Trophoblast cell (in vitro differentiated cells and primary cell): ENCODE measurements at regions not wholly inside any gene's neighbourhood (a gene's known extent, or its start where the extent isn't known, plus 50 kb on each side); places are given as distances from the start of the nearest gene placed in this dataset.

Source experiments
- DNase-seq, 2 donors: peaks; one replicate each; pipeline ENCODE4 v3.0.0-alpha.2; 2016
- H2AFZ ChIP-seq: 2 replicates; pipeline ENCODE4 v1.6.1; 2013; ENCODE audit warnings: low read length, moderate library complexity, mild to moderate bottlenecking; ENCODE audit not compliant: insufficient read depth, poor library complexity
- H2AK5ac ChIP-seq: 2 replicates; pipeline ENCODE4 v1.6.1; 2013; ENCODE audit warnings: mild to moderate bottlenecking, low read length
- H2BK120ac ChIP-seq: 2 replicates; pipeline ENCODE4 v1.6.1; 2013; ENCODE audit warnings: low read length, mild to moderate bottlenecking, moderate library complexity; ENCODE audit not compliant: insufficient read depth, poor library complexity
- H2BK12ac ChIP-seq: 2 replicates; pipeline ENCODE4 v1.6.1; 2013; ENCODE audit warnings: mild to moderate bottlenecking, low read length, moderate library complexity
- H2BK5ac ChIP-seq: 2 replicates; pipeline ENCODE4 v1.6.1; 2013; ENCODE audit warnings: low read length, low read depth, moderate library complexity, mild to moderate bottlenecking; ENCODE audit not compliant: poor library complexity
- H3K14ac ChIP-seq: 2 replicates; pipeline ENCODE4 v1.6.1; 2013; ENCODE audit warnings: mild to moderate bottlenecking, low read length
- H3K18ac ChIP-seq: 2 replicates; pipeline ENCODE4 v1.6.1; 2013; ENCODE audit warnings: mild to moderate bottlenecking, low read length
- H3K23ac ChIP-seq: 2 replicates; pipeline ENCODE4 v1.6.1; 2013; ENCODE audit warnings: low read length
- H3K27ac ChIP-seq: 2 replicates; pipeline ENCODE4 v1.5.1; 2013; ENCODE audit warnings: low read depth, mild to moderate bottlenecking, inconsistent platforms, low read length, moderate library complexity
- H3K27me3 ChIP-seq: 2 replicates; pipeline ENCODE4 v1.6.1; 2013; ENCODE audit warnings: inconsistent platforms, mild to moderate bottlenecking, low read length, moderate library complexity; ENCODE audit not compliant: insufficient read depth
- H3K36me3 ChIP-seq, 2 experiments: 1 replicate in 1 of 2; 2 replicates in 1 of 2; pipeline ENCODE4 v1.6.1; 2013; ENCODE audit warnings: low read length in 2 of 2, mild to moderate bottlenecking in 2 of 2, moderate library complexity in 1 of 2; ENCODE audit not compliant: insufficient read depth in 2 of 2, control insufficient read depth in 1 of 2
- H3K4ac ChIP-seq: 2 replicates; pipeline ENCODE4 v1.6.1; 2013; ENCODE audit warnings: low read depth, mild to moderate bottlenecking, low read length, moderate library complexity
- H3K4me1 ChIP-seq, 2 experiments: 1 replicate in 1 of 2; 2 replicates in 1 of 2; pipeline ENCODE4 v1.6.1; 2013; ENCODE audit warnings: low read length in 2 of 2, mild to moderate bottlenecking in 2 of 2, moderate library complexity in 1 of 2; ENCODE audit not compliant: insufficient read depth in 2 of 2, control insufficient read depth in 1 of 2
- H3K4me2 ChIP-seq: 2 replicates; pipeline ENCODE4 v1.6.1; 2013; ENCODE audit warnings: inconsistent platforms, mild to moderate bottlenecking, low read length, moderate library complexity
- H3K4me3 ChIP-seq: 2 replicates; pipeline ENCODE4 v1.5.1; 2013; ENCODE audit warnings: mild to moderate bottlenecking, low read depth, low read length, inconsistent platforms
- H3K79me1 ChIP-seq: one replicate; pipeline ENCODE4 v1.6.1; 2013; ENCODE audit warnings: low read length
- H3K79me2 ChIP-seq: 2 replicates; pipeline ENCODE4 v1.6.1; 2013; ENCODE audit warnings: low read length, mild to moderate bottlenecking; ENCODE audit not compliant: control insufficient read depth, insufficient read depth, poor library complexity
- H3K9ac ChIP-seq: 2 replicates; pipeline ENCODE4 v1.6.1; 2013; ENCODE audit warnings: mild to moderate bottlenecking, low read length
- H3K9me3 ChIP-seq: 2 replicates; pipeline ENCODE4 v1.6.1; 2013; ENCODE audit warnings: low read depth, mild to moderate bottlenecking, control low read depth, inconsistent platforms, low read length; ENCODE audit not compliant: insufficient read depth
- H4K12ac ChIP-seq: 2 replicates; pipeline ENCODE4 v1.6.1; 2013; ENCODE audit warnings: low read depth, mild to moderate bottlenecking, low read length, moderate library complexity
- H4K8ac ChIP-seq: 2 replicates; pipeline ENCODE4 v1.6.1; 2013; ENCODE audit warnings: low read depth, mild to moderate bottlenecking, low read length, moderate library complexity
- H4K91ac ChIP-seq: one replicate; pipeline ENCODE4 v1.6.1; 2013; ENCODE audit warnings: low read depth, mild to moderate bottlenecking, low read length, moderate library complexity
- WGBS: extraction: QIAGEN DNeasy Blood & Tissue Kit; methylation state at CpG from one replicate; pipeline ENCODE4 v1.1.7; 2013; ENCODE audit warnings: missing lambda C conversion rate; ENCODE audit not compliant: insufficient read length, insufficient coverage; ENCODE audit errors: extremely low coverage; 5-methylcytosine and 5-hydroxymethylcytosine counted together

DNA sequence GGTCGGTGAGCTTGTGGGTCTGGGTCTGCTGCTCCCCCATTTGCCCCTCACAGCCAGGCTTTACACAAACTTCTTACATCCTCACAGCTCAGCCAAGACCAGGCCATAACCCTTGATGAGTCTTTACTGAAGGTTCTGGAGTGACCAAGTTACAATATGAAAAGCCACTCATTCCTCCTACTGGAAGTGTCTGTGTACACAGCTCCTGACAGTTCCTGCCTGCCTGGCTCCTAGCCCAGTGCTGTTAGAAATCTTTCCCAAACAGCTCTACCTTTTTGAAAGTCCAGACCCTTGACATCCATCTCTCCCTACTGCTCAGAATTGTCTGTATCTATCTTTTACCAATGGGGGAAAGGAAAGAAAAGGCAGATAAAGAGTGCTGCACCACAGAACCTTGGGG lies 106.9 kb downstream of the PAX1 start:
- DNase-seq: no peak
- no peak overlapping the region for H2BK120ac ChIP-seq

DNA sequence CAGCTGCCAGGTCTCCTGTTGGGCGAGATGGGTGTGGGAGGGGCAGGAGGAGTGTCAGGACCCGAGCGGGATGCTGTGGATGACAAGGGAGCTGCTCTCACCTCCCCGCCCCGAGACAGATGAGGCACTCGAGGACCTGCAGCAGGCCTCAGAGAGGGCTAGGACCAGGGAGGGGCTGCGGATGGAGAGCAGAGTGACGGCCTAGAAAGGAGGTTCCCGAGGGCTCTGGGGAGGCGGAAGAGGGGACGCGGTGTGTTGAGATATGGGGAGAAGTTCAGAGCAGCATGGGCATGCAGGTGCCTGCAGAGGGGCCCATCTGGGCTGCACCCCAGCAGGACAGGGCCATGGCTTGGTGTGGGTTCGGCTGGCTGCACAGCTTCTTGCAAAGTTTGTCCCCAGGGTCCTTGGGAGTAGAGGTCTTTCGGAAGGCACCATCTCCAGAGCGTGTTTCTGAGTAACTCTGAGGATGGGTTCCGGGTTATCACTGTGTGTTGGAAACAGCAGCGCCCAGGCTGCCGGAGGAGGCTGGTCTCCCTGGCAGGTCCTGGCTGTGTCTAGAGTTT lies 104.6 kb downstream of the PAX1 start:
- H3K4ac ChIP-seq: no peak overlapping the region
- no peak overlapping the region for H4K12ac ChIP-seq
- no peak overlapping the region for H2BK120ac ChIP-seq
- no peak overlapping the region for H3K4me3 ChIP-seq
- no peaks in the 10 kb centered on the region for H3K36me3 ChIP-seq
- H3K27me3 ChIP-seq: no peaks in the 10 kb centered on the region
- no peak overlapping the region for H2BK12ac ChIP-seq
- no peaks in the 10 kb centered on the region for H3K4me1 ChIP-seq
- no peak overlapping the region for H4K8ac ChIP-seq
- H3K27ac ChIP-seq: no peak overlapping the region
- WGBS: no CpG with 5 or more reads among the region's 18 CpGs
- H3K14ac ChIP-seq: no peak overlapping the region
- H3K23ac ChIP-seq: no peak overlapping the region
- H3K9me3 ChIP-seq: no peaks in the 10 kb centered on the region
- no peak overlapping the region for H3K4me2 ChIP-seq
- H2AK5ac ChIP-seq: no peak overlapping the region
- H3K9ac ChIP-seq: no peak overlapping the region
- no peaks in the 10 kb centered on the region for H3K79me1 ChIP-seq
- no peaks in the 10 kb centered on the region for H3K79me2 ChIP-seq
- H3K18ac ChIP-seq: no peak overlapping the region
- H2AFZ ChIP-seq: no peak overlapping the region
- H4K91ac ChIP-seq: no peak overlapping the region
- DNase-seq: no peak
- H2BK5ac ChIP-seq: no peak overlapping the region

More for the DNA sequence above, 106.9 kb downstream of the PAX1 start:
- Histone ChIP-seq H3K36me3 (no peaks in the 10 kb centered on the region), H3K23ac (no peak overlapping the region), H3K9me3 (no peaks in the 10 kb centered on the region), H2AK5ac (no peak overlapping the region), H2AFZ (no peak overlapping the region), H3K4me1 (no peaks in the 10 kb centered on the region), H3K9ac (no peak overlapping the region), H3K4me2 (no peak overlapping the region), H4K91ac (no peak overlapping the region), H2BK5ac (no peak overlapping the region), H3K4me3 (no peak overlapping the region), H3K18ac (no peak overlapping the region), H3K27ac (no peak overlapping the region), H4K8ac (no peak overlapping the region), H4K12ac (no peak overlapping the region), H3K79me2 (no peaks in the 10 kb centered on the region), H3K27me3 (no peaks in the 10 kb centered on the region), H3K14ac (no peak overlapping the region), H3K4ac (no peak overlapping the region), H3K79me1 (no peaks in the 10 kb centered on the region), H2BK12ac (no peak overlapping the region)
- no CpG with 5 or more reads among the region's 1 CpG for WGBS

DNA sequence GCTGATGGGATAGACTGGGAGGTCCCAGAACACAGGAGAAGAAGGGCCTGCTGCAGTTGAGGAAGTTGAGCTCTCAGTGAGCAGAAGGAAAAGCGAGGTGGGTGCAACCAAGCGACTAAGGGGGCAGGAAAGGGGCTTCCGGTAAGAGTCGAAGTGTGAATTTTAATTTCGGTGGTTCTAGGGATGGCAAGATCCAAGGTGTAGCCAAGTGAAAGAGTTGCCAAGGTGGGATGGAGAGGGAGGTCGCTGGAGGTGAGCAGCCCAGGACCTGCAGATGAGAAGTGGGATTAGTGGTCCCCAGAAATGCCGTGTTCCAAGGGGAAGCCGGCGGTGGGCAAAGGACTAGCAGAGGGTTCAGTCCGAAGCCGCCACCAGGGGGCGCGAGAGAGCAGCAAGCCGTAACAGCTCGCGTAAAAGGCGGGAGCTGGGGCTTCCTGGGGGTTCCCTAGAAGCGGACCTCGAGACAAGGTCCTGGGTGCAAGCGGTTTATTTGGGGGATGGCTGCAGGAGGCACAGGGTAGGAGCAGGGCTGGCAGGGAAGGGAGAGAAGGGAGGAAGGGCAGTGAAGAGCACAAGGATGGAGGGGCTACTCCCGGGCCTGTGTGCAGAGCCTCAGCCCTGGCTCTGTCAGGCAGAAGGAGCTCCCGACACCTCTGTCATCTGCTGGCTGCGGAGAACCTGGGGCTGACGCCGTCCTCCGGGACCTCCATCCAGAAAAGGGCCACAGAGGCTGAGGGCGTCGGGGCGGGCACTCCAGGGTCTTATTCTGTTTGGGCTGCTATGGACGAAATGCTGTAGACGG lies 103.6 kb downstream of the PAX1 start:
- no peak overlapping the region for H3K4ac ChIP-seq
- H4K8ac ChIP-seq: no peak overlapping the region
- H3K27ac ChIP-seq: no peak overlapping the region
- H4K91ac ChIP-seq: no peak overlapping the region
- H3K79me1 ChIP-seq: no peaks in the 10 kb centered on the region
- no peak overlapping the region for H2AFZ ChIP-seq
- H3K14ac ChIP-seq: no peak overlapping the region
- no peak overlapping the region for H2BK5ac ChIP-seq
- H3K79me2 ChIP-seq: no peaks in the 10 kb centered on the region
- H3K27me3 ChIP-seq: no peaks in the 10 kb centered on the region
- H3K23ac ChIP-seq: no peak overlapping the region
- no peak overlapping the region for H2AK5ac ChIP-seq
- H3K36me3 ChIP-seq: no peaks in the 10 kb centered on the region
- no peak overlapping the region for H3K9ac ChIP-seq
- H2BK120ac ChIP-seq: no peak overlapping the region
- no peaks in the 10 kb centered on the region for H3K4me1 ChIP-seq
- H3K4me3 ChIP-seq: no peak overlapping the region
- no peak overlapping the region for H4K12ac ChIP-seq
- H3K18ac ChIP-seq: no peak overlapping the region
- H2BK12ac ChIP-seq: no peak overlapping the region
- peaks cover 1% of the 10 kb centered on the region for H3K9me3 ChIP-seq
- no peak overlapping the region for H3K4me2 ChIP-seq
- DNase-seq: peak; percentile 8 to 50
- no CpG with 5 or more reads among the region's 31 CpGs for WGBS

DNA sequence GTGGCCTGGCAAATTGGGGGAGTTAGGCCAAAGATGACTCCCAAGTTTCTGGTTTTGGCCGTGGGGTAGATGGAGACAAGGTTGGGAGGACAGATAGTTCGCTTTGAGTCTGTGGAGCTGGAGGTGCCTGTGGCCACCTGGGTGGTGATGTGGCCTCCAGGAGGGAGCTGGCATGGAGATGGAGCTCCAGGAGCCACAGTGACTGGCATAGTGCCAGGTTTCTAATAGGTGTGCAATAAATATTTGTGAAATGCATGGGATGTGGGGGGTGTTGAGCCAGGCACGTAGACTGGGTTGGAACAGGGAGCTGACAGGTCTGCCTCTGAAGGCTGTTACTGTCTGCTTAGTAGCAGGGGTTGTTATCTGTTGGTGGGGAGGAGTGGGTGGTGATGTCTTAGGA lies 102.7 kb downstream of the PAX1 start:
- no peaks in the 10 kb centered on the region for H3K4me1 ChIP-seq
- no peak overlapping the region for H3K14ac ChIP-seq
- H3K27me3 ChIP-seq: no peaks in the 10 kb centered on the region
- H3K4me2 ChIP-seq: no peak overlapping the region
- no peak overlapping the region for H4K12ac ChIP-seq
- no peak overlapping the region for H4K8ac ChIP-seq
- H2AFZ ChIP-seq: no peak overlapping the region
- no peak overlapping the region for H3K4me3 ChIP-seq
- H3K4ac ChIP-seq: no peak overlapping the region
- H3K36me3 ChIP-seq: no peaks in the 10 kb centered on the region
- no peak overlapping the region for H2BK5ac ChIP-seq
- no peak overlapping the region for H3K27ac ChIP-seq
- H3K23ac ChIP-seq: no peak overlapping the region
- DNase-seq: no peak
- no peak overlapping the region for H3K18ac ChIP-seq
- no peaks in the 10 kb centered on the region for H3K79me2 ChIP-seq
- no peak overlapping the region for H2AK5ac ChIP-seq
- H2BK120ac ChIP-seq: no peak overlapping the region
- no peak overlapping the region for H3K9ac ChIP-seq
- H3K9me3 ChIP-seq: peaks cover 3% of the 10 kb centered on the region
- H3K79me1 ChIP-seq: no peaks in the 10 kb centered on the region
- H2BK12ac ChIP-seq: no peak overlapping the region
- no CpG with 5 or more reads among the region's 3 CpGs for WGBS
- no peak overlapping the region for H4K91ac ChIP-seq
